ENCODE measurements at regions not wholly inside any gene's neighbourhood (a gene's known extent, or its start where the extent isn't known, plus 50 kb on each side); places are given as distances from the start of the nearest gene placed in this dataset.

DNA sequence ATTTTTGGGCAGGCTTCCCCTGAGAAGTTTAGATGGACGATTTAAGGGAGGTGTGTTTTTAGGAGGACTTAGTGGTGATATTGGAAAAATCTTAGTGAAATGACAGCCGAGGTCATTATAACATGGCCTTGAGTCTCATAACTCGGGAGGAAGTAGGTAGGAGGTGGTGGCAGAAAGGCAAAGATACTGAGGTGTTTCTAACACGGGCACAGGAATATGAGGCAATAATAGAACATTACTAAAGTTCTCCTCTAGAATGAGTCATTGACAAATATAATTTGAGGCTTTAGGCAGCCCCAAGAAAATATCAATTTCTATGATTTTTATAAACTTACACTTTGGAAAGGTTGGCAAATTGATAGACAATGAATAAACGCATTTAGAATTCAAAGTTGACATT lies 146.1 kb upstream of the ZEB2 start:
- Mint-ChIP-seq H3K36me3 (ENCODE audit: insufficient read depth) (no peaks in the 10 kb centered on the region), H3K27ac (no peak overlapping the region), H3K4me1 (ENCODE audit: low read depth) (peaks cover 3% of the 10 kb centered on the region), H3K4me3 (ENCODE audit: low read depth) (no peak overlapping the region), H3K9me3 (ENCODE audit: low read depth) (no peaks in the 10 kb centered on the region), H3K27me3 (no peaks in the 10 kb centered on the region)
- TF ChIP-seq, protein P1, sequence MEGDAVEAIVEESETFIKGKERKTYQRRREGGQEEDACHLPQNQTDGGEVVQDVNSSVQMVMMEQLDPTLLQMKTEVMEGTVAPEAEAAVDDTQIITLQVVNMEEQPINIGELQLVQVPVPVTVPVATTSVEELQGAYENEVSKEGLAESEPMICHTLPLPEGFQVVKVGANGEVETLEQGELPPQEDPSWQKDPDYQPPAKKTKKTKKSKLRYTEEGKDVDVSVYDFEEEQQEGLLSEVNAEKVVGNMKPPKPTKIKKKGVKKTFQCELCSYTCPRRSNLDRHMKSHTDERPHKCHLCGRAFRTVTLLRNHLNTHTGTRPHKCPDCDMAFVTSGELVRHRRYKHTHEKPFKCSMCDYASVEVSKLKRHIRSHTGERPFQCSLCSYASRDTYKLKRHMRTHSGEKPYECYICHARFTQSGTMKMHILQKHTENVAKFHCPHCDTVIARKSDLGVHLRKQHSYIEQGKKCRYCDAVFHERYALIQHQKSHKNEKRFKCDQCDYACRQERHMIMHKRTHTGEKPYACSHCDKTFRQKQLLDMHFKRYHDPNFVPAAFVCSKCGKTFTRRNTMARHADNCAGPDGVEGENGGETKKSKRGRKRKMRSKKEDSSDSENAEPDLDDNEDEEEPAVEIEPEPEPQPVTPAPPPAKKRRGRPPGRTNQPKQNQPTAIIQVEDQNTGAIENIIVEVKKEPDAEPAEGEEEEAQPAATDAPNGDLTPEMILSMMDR (IDR thresholded peaks at IDR 0.05; ENCODE audit: unreplicated experiment) = no peak
- no peak for DNase-seq (ENCODE audit: low spot score, unreplicated experiment)

DNA sequence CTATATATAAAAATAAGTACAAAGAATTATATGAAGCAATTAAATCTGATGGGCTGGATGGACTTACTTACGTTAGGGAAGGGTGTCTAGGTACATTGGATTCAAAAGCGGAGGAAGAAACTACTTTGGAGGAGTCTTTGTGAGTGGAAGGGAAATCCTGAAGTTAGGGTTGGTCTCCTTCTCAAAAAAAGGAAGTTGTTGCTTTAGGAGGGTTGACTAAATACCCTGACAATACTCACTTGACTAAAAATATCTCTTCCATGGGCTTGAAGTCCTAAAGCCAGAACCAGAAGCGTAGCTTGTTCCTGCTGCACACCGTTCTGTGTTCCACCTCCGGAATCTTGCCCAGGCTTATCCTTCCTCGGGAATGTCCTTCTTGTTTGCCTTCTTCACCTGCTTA lies 143.3 kb upstream of the ZEB2 start:
- DNase-seq (ENCODE audit: low spot score, unreplicated experiment) = no peak
- Mint-ChIP-seq H3K9me3 (ENCODE audit: low read depth) (no peaks in the 10 kb centered on the region), H3K4me1 (ENCODE audit: low read depth) (peaks cover 5% of the 10 kb centered on the region), H3K36me3 (ENCODE audit: insufficient read depth) (no peaks in the 10 kb centered on the region), H3K4me3 (ENCODE audit: low read depth) (no peak overlapping the region), H3K27ac (no peak overlapping the region), H3K27me3 (no peaks in the 10 kb centered on the region)
- TF ChIP-seq, protein P1 (IDR thresholded peaks at IDR 0.05; ENCODE audit: unreplicated experiment) = no peak

DNA sequence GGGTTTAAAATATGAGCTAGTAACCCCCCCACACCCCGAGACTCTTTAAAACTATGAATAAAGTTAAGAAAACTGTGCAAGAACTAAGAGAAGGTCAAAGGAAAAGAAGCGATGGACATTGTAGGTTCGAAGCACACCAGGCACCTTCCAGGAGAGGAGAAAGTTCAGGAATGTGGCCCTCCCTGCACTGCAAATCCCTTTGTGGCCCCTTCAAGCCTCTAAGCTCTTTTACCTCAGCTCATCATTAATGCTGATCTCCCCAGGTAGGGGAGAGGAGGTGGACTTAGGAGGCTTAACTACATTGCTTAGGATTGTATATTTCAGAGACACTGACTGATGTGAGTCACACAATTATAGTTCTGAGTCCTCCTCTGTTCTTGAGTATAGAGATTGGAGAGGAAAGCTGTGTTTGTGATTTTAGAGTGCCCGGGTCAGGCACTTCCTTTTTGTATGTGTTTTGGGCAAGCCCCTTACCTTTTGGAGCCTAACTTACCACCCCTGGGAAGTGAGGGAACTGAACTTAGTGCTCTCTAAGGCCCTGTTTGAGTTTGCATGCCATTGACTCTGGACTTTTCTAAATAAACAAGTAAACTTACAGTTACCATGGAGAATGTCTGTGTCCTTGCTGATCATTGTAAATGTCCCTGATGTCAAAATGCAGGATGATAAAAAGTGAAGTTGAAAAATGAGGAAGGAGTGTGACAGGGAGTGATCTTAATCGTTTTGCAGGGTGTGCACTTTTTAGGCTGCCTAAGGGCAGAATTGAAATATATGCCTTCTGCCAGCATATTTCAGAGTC lies 140.8 kb upstream of the ZEB2 start:
- Mint-ChIP-seq H3K4me1 (ENCODE audit: low read depth) (peaks cover 5% of the 10 kb centered on the region), H3K27ac (no peak overlapping the region), H3K9me3 (ENCODE audit: low read depth) (no peaks in the 10 kb centered on the region), H3K27me3 (no peaks in the 10 kb centered on the region), H3K4me3 (ENCODE audit: low read depth) (no peak overlapping the region), H3K36me3 (ENCODE audit: insufficient read depth) (no peaks in the 10 kb centered on the region)
- DNase-seq (ENCODE audit: low spot score, unreplicated experiment) = no peak
- TF ChIP-seq, protein P1 (IDR thresholded peaks at IDR 0.05; ENCODE audit: unreplicated experiment) = no peak

GRCh38 chr2:144659731-144660275 lies 139.9 kb upstream of the ZEB2 start:
- Mint-ChIP-seq H3K4me1 (ENCODE audit: low read depth) (peaks cover 3% of the 10 kb centered on the region), H3K9me3 (ENCODE audit: low read depth) (no peaks in the 10 kb centered on the region), H3K36me3 (ENCODE audit: insufficient read depth) (no peaks in the 10 kb centered on the region), H3K27ac (no peak overlapping the region), H3K4me3 (ENCODE audit: low read depth) (no peak overlapping the region), H3K27me3 (no peaks in the 10 kb centered on the region)
- TF ChIP-seq, protein P1 (IDR thresholded peaks at IDR 0.05; ENCODE audit: unreplicated experiment) = no peak
- no peak for DNase-seq (ENCODE audit: low spot score, unreplicated experiment)

DNA sequence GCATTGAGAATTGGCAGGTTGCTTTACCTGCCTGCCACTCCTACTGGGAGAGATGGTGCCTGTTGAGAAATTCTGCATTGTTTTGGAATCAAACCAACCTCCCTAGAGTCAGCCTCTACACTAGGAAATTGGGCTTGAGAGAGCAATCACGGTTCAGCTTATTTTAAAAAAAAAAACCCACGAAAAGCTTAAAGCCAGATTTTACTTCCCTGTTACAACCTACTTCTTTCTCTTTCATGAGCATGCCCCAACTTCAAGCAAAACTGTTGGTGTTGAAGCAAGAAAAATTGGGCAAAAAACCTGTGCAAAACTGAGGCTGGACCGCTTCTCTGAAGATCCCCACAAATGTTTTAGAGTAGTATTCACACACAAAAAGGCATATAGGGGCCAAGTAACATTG lies 134.6 kb upstream of the ZEB2 start:
- H3K27ac Mint-ChIP-seq = no peak overlapping the region

More for the DNA sequence above, 134.6 kb upstream of the ZEB2 start:
- Mint-ChIP-seq H3K27me3 (peaks cover 3% of the 10 kb centered on the region), H3K36me3 (ENCODE audit: insufficient read depth) (no peaks in the 10 kb centered on the region), H3K9me3 (ENCODE audit: low read depth) (no peaks in the 10 kb centered on the region), H3K4me1 (ENCODE audit: low read depth) (no peaks in the 10 kb centered on the region), H3K4me3 (ENCODE audit: low read depth) (no peak overlapping the region)
- TF ChIP-seq, protein P1 (IDR thresholded peaks at IDR 0.05; ENCODE audit: unreplicated experiment) = no peak
- no peak for DNase-seq (ENCODE audit: low spot score, unreplicated experiment)

Data from progenitor cell of endocrine pancreas (in vitro differentiated cells).